ENCODE measurements at regions not wholly inside any gene's neighbourhood (a gene's known extent, or its start where the extent isn't known, plus 50 kb on each side); places are given as distances from the start of the nearest gene placed in this dataset.

DNA sequence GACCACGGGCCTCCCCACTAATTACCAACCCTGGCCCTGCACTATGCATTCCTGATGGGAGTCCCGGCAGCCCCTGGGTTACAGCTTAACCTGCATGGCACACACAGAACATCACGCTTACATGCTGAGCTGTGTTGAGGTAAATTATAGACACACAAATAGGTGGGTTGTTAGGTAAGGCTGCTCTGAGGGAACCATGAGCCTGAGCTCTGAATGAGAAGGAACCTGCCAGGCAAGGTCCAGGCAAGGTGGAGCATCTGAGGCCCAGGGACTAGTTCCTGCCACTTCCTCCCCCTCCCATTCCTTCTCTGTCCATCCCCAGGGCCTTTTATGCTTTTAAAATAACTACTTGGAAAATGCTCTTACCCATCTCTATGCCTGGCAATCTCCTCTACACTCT, 82.7 kb upstream of the ESRRB start:
- TF ChIP-seq, protein P1, sequence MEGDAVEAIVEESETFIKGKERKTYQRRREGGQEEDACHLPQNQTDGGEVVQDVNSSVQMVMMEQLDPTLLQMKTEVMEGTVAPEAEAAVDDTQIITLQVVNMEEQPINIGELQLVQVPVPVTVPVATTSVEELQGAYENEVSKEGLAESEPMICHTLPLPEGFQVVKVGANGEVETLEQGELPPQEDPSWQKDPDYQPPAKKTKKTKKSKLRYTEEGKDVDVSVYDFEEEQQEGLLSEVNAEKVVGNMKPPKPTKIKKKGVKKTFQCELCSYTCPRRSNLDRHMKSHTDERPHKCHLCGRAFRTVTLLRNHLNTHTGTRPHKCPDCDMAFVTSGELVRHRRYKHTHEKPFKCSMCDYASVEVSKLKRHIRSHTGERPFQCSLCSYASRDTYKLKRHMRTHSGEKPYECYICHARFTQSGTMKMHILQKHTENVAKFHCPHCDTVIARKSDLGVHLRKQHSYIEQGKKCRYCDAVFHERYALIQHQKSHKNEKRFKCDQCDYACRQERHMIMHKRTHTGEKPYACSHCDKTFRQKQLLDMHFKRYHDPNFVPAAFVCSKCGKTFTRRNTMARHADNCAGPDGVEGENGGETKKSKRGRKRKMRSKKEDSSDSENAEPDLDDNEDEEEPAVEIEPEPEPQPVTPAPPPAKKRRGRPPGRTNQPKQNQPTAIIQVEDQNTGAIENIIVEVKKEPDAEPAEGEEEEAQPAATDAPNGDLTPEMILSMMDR (IDR thresholded peaks at IDR 0.05), result no peak
- no peak for TF ChIP-seq POLR2A (IDR thresholded peaks at IDR 0.05)
